ENCODE measurements at regions not wholly inside any gene's neighbourhood (a gene's known extent, or its start where the extent isn't known, plus 50 kb on each side); places are given as distances from the start of the nearest gene placed in this dataset.

DNA sequence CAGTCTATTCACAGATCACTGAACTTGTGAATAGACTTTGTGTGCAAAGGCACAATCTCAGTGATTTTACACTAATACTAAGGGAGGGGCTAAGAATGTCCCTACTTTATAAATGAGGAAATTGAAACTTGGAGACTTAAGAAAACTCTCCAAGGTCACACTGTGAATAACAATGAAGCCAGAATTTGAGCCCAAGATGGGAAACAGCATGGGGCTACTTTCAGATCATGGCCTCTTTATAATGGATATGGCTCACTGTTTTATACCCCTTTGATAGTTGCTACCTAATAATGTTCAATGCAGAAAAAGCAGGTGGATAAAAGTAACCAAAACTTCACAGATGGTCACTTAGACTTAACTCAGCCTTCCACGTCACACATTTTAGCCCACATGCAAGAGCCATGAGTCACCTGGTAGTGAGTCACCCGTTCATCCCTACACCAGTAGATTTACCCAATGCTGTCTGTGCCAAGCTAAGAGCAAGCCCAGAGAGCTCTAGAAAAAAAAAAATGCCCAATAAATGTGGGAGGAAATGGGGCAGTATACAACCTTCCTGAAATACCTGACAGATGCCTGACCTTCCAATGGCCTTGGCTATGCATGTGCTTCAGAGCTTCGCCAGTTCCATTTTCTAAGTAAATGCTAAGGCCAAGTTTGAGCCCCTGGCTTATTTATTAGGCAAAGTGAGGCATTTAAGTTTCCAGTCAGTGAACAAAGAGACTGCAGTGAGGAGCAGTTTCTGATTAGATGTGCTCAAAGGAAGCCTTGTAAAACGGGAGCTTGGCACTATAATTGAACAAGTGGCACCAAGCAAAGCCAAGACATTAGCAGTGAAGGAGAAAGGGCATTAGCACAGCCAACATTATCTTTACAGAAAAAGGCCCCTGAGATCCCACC lies 219.7 kb downstream of the TMEM114 start:
- Histone ChIP-seq H3K9me3 (peaks cover 0 to 12% (median 0%) of the 10 kb centered on the region in 12 donors), H3K36me3 (no peaks in the 10 kb centered on the region), H3K4me1 (no peaks in the 10 kb centered on the region), H3K27ac (no peak overlapping the region), H3K4me3 (no peak overlapping the region), H3K27me3 (peaks cover 0 to 2% (median 0%) of the 10 kb centered on the region in 9 donors)
- 69 to 80% (median 74%) methylated on average over 4 of the region's 4 CpGs for WGBS, 4 donors
- ATAC-seq (no peak), DNase-seq (no peak)
- TF ChIP-seq, protein P1, sequence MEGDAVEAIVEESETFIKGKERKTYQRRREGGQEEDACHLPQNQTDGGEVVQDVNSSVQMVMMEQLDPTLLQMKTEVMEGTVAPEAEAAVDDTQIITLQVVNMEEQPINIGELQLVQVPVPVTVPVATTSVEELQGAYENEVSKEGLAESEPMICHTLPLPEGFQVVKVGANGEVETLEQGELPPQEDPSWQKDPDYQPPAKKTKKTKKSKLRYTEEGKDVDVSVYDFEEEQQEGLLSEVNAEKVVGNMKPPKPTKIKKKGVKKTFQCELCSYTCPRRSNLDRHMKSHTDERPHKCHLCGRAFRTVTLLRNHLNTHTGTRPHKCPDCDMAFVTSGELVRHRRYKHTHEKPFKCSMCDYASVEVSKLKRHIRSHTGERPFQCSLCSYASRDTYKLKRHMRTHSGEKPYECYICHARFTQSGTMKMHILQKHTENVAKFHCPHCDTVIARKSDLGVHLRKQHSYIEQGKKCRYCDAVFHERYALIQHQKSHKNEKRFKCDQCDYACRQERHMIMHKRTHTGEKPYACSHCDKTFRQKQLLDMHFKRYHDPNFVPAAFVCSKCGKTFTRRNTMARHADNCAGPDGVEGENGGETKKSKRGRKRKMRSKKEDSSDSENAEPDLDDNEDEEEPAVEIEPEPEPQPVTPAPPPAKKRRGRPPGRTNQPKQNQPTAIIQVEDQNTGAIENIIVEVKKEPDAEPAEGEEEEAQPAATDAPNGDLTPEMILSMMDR (IDR thresholded peaks at IDR 0.05) = no peak
- no peak for TF ChIP-seq POLR2A (IDR thresholded peaks at IDR 0.05)
- intact Hi-C loops (cut with DNase I) = no loop called here

DNA sequence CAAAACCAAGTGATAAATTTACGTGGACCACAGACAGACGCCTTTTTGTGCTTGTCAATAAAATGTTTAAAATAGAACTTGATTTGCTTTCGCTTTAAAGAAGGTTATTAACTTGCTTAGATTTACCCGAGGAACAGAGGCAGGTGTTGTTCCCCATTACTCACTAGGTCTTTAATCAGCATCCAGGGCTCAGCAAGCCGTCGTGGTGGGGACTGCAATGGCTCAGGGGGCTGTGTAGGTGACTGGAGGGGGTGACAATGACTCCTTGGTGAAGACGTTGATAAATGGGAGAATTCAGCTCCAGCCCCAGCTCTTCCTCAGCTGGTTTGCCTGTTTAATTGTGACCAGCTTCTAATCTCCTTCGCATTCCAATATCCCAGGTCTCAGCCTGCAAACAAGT lies 231.4 kb downstream of the TMEM114 start:
- H3K36me3 ChIP-seq = no peaks in the 10 kb centered on the region
- no peak overlapping the region for H3K27ac ChIP-seq
- H3K4me3 ChIP-seq = no peak overlapping the region
- no peak for TF ChIP-seq POLR2A (IDR thresholded peaks at IDR 0.05)
- TF ChIP-seq, protein P1 (IDR thresholded peaks at IDR 0.05) = no peak
- no peaks in the 10 kb centered on the region for H3K9me3 ChIP-seq
- intact Hi-C loops (cut with DNase I) = no loop called here
- DNase-seq (no peak), ATAC-seq (no peak)
- 52 to 63% (median 56%) methylated on average over 8 of the region's 8 CpGs for WGBS, 4 donors
- no peaks in the 10 kb centered on the region for H3K4me1 ChIP-seq
- peaks cover 0 to 4% (median 0%) of the 10 kb centered on the region in 9 donors for H3K27me3 ChIP-seq

DNA sequence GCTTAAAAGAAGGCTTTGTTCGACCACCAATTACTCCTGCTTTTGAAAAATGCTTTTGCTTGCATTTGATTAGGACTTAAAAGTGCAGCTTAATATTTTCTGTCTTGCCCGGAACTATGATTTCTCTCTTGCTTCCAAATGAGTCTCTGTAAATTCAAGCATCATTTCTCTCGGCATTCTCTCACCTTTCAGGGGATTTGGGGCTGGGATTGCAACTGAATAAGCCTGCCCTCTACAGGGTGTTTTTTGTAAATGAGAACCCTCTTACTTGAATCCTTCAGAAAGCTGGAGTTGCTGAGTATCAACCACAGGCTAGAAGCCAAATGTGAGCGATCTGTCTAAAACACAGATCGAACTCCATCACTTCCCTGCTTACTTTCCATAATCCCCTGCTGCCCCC lies 234.6 kb downstream of the TMEM114 start:
- no peaks in the 10 kb centered on the region for H3K9me3 ChIP-seq
- DNase-seq (no peak), ATAC-seq (no peak)
- no peaks in the 10 kb centered on the region for H3K4me1 ChIP-seq
- no peaks in the 10 kb centered on the region for H3K27me3 ChIP-seq
- intact Hi-C loops (cut with DNase I) = no loop called here
- no peak overlapping the region for H3K27ac ChIP-seq
- H3K4me3 ChIP-seq = no peak overlapping the region
- WGBS, 4 donors = 21 to 37% (median 24%) methylated on average over 5 of the region's 5 CpGs
- TF ChIP-seq, protein P1 (IDR thresholded peaks at IDR 0.05) = peak in 1 of 12 donors; percentile 10
- TF ChIP-seq POLR2A (IDR thresholded peaks at IDR 0.05) = no peak
- H3K36me3 ChIP-seq = no peaks in the 10 kb centered on the region

DNA sequence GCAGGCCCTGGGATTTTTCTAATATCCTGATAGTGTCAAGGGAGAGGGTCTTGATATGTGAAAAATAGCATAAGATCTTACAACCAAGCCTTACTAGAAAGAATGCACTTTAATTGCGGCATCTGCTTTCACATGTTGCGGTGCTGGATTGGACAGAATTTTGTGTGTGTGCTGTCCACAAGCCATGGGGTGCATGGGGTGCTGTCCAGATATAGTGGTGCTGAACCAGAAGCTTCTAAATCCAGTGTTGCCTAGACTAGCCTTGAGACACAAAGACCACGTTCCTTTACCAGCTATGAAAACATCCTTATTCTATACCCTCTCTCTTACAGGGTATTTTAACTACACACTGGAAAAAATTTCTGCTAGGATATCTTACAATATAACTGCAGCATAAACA lies 244.0 kb downstream of the TMEM114 start:
- ATAC-seq = no peak
- H3K36me3 ChIP-seq = no peaks in the 10 kb centered on the region
- intact Hi-C loops (cut with DNase I) = no loop called here
- DNase-seq = no peak
- no peak overlapping the region for H3K27ac ChIP-seq
- no peaks in the 10 kb centered on the region for H3K27me3 ChIP-seq
- H3K4me3 ChIP-seq = no peak overlapping the region
- H3K9me3 ChIP-seq = no peaks in the 10 kb centered on the region
- TF ChIP-seq POLR2A (IDR thresholded peaks at IDR 0.05) = no peak
- TF ChIP-seq, protein P1 (IDR thresholded peaks at IDR 0.05) = no peak
- 46 to 59% (median 54%) methylated on average over 3 of the region's 3 CpGs for WGBS, 4 donors
- H3K4me1 ChIP-seq = no peaks in the 10 kb centered on the region
